RKO (cell line): ENCODE measurements at regions not wholly inside any gene's neighbourhood (a gene's known extent, or its start where the extent isn't known, plus 50 kb on each side); places are given as distances from the start of the nearest gene placed in this dataset.

Experiments used
- DNase-seq: peaks from one replicate; pipeline ENCODE4 v3.0.0-alpha.2; 2016; ENCODE audit warnings: low spot score

DNA sequence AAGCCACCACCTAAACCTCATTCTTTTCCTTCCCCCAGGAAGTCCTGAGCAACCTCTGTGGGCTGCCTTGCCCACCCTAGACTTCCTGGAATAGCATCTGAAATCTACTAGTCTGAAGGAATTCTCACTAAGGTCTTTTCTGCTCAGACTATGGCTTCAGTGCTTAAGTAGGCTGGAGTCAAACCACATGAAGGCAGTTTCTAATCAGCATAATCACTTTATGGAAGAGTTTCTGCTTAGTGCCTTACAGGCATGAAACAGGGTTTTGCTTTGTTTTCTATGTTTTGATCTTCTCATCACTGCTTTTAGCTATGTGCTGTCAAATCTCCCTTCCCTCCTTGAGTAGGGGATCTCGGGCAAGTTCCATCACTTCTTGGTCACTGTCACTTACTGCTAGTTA is 117.7 kb downstream of the WT1 start:
- no peak for DNase-seq

DNA sequence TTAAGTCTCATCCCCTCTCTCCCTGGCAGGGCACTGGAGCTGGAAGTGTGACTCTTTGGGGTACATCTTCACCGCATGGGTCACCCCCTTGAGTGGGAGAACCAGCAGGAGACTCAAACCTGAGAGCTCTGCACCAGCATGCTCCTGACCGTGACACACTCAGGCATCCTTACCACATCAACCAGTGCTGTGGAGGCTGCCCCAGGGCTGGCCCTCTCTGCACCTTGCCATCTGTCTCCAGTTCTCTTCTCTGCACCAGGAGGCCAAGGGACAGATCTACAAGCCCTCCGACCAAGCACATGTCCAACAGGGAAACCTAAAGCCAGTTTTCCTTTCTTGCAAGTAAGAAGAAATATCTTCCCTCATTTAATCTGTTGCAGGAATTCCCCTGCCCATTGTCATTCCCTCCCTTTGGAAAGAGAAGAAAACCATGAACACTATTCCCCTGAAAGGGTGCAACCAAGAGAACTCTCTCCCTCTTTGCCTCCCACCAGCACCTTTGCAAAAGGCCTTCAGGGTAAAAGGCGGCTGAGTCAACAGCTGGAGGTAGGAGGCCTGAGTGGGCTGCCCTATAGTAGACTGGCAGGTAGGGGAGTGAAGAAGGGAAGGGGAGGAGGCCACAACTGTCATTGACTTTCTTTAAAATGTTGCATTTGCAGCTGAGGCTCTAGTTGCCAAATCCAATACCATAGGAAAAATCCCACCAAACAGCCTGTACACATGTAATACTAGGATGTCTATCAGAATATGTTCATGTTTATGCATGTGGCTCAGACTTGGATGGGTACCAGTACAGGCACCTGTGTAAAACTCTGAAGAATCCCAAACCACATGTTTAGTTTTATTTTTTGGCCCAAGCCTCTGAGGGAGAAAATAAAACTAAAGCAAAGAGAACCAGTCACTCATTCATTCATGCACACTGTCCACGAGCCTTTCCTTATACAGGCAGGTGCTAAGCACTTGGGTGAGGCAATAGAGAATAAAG is 117.0 kb downstream of the WT1 start:
- no peak for DNase-seq

DNA sequence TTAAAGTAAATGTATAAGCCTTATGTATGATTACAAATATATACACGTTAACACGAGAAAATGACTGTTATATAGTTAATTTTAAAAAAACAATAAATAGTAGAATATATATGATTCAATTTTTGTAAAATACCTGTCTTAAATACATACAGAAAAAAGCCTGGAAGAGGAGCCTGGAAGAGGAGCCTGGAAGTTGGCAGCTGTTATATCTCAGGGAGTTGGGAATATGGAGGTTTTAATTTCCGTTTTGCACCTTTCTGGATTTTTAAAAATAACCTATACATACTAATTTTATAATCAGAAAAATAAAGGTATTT is 111.6 kb downstream of the WT1 start:
- no peak for DNase-seq

DNA sequence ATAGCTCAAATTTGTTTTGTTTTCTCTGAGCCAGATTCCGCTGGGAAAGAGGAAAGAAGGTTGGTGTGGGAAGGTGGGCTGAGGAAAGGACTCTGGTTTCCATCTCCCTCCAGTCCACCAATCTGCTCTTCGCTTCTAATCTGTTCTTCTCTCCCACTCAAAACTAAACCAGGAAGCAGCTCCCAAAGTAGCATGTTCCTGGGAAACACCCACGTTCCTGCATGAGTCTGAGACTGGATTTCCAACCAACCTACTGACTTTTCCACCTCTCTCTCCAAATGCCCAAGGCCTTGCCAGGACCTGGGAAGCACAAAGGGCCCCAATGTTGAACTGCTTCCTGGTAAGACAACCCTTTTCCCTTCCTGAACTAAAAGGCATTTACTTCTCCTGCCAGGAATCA is 110.2 kb downstream of the WT1 start:
- no peak for DNase-seq

DNA sequence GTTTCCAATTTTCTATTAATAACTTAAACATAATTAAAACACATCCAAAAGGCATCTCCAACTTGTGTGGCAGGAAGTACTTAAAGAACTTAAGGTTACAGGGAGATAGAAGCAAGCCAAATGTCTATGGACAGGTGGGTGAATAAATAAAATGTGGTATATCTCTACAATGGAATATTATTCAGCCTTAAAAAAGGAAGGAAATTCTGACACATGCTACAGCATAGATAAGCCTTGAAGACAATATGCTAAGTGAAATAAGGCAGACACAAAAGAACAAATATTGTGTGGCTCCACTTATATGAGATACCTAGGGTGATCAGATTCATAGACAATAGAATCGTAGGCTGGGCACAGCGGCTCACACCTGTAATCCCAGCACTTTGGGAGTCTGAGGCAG is 109.6 kb downstream of the WT1 start:
- DNase-seq: no peak

DNA sequence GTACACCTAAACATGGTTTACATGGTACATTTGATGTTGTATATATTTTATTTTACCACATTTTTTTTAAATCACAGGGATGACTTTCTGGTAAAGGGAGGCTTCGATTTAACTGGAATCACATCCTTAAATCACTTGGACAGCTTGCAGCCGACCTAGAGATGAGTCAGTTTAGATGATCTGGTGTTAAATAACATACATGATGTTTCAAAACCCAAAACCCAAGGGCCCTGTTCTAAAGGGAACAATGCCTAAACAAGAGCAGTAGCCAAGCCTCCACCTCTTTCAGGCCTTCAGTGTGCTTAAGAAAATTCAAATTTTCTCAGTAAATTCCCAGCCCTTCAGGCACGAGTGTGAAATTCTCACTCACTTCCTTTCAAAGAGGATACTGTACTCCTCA is 108.8 kb downstream of the WT1 start:
- DNase-seq: no peak

DNA sequence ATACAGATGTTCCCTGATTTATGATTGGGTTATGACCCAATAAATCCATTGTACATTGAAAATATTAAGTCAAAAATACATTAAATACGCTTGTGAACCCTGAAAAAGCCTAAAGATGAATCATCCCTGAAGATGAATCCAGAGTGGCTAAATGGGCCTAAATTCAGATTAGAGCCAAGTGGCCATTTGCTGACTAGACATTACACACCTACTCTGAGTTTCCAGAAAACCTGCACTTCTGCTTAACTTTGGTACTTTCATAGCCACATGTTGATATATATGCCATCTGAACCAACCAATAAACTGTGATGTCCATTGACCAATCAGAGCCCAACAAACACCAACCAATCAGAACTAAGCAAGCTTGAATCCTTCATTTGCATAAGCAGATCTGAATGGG is 106.9 kb downstream of the WT1 start:
- DNase-seq: no peak

DNA sequence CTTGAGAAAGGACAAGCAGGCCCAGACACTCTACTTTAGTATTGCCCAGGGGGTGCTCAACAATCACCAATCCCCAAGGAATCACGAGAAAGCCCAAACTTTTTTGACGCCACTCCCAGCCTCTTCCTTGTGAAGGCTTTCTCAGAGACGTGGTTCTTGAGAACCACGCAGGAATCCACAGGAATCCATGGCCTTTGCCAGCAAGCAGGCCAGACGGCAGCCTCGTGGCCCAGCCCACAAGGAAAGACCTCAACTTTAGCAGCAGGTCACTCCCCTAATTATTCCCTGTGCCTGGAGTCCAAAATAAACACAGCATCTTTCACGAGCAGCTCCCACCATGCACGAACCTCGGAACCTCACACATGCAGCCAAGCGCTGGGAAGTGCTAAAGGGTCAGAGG is 104.2 kb downstream of the WT1 start:
- DNase-seq: no peak

DNA sequence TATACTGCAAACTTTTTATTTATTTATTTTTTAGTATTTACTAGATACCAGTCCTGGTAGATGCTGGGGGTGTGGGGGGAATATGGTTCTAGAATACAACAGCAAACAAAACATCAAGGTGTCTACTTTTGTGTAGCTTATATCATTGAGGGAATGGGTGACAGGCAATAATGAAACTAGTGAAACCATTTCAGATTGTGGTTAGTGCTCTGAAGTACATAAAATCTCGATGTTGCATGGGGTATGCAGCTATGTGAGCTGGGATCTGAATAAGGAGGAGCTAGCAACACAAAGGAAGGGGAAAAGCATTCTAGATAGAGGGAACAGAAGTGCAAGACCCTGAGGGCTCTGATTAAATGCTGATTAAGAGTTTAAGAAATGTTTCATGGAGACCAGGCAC is 103.5 kb downstream of the WT1 start:
- no peak for DNase-seq

DNA sequence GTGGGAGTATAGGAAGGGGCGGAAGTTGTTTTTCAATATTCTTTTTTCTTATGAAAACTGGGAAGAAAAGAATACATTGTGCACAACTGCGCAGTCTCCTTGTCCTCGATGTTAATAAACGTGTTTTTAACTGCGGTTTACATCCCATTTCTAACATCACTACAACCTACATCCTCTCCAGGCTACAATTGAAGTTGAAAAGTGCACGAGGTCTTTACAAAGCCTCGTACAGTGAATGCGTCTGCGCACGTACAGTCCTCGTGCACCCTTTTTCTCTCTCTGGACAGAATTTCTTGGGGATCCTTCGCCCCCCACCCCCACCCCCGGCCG is 102.4 kb downstream of the WT1 start:
- no peak for DNase-seq

DNA sequence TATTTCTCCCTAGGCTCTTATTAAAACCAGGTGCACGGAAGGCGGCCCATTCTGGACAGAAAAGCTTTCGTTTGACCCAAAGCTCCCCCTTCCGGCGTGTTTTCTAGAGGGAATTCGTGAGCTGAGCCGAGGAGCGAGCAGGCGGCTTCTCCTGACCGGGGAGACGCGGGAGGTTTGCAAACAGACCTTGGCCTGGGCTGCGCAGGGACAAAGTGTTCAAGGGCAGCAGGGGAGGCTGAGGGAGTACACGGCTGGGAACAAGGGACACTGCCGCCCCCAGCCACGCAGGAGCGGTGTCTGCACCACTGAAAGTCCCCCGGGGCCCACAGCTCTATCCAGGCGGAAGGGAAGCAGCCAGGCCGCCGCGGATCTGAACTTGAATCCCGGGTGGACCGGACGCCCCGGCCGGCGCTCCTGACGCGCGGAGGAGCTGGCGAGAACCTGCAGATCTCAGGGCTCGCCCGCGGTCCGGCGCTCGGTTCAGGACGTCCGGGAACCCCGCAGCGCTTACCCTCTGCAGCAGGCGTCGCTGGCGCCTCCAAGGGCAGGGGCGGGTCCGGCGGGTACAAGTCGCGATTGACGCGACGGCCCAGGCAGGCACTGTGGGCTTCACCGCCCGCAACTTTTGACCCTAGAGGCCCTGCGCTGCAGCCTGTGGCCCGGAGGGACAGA is 101.9 kb downstream of the WT1 start:
- DNase-seq: no peak

DNA sequence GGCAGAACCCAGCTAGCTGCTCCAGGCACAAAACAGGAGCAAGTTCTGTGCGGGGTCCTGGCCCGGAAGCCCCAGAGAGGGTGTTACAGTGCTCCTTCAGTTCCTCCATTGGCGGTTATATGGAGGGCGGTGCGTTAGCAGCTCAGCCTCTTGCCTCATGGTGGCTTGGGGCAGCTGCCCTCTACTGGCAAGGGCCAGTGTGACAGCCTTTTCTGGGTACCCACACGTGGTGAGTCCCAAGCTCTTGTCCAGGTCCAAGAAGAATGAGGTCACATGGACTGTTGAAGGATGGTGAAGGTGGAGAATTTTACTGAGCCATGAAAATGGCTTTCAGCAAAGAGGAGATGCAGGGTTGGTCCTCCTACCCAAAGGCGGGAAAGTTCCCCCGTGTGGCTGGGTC is 100.5 kb downstream of the WT1 start:
- DNase-seq: no peak
